ENCODE measurements at regions not wholly inside any gene's neighbourhood (a gene's known extent, or its start where the extent isn't known, plus 50 kb on each side); places are given as distances from the start of the nearest gene placed in this dataset.
"Not testable (repeated sequence)": the region's sequence is repeated elsewhere in the genome, so short reads cannot be mapped to it uniquely, and the experiment has no call there.

- no peak for DNase-seq
- Histone ChIP-seq H3K9ac (ENCODE audit: extremely low read depth, low read length, poor library complexity, severe bottlenecking) (no peak overlapping the region), H3K4me3 (ENCODE audit: low read length) (no peak overlapping the region), H3K27ac (ENCODE audit: low read depth, low read length) (no peak overlapping the region), H3K27me3 (ENCODE audit: control insufficient read depth, insufficient read depth, low read length, poor library complexity, severe bottlenecking) (no peaks in the 10 kb centered on the region), H3K4me1 (ENCODE audit: control insufficient read depth, insufficient read depth, low read length) (no peaks in the 10 kb centered on the region), H3K36me3 (ENCODE audit: control insufficient read depth, insufficient read depth, low read length) (no peaks in the 10 kb centered on the region), H3K9me3 (ENCODE audit: control insufficient read depth, low read length) (peaks cover 48% of the 10 kb centered on the region)
- Mint-ChIP-seq H3K9me3 (peaks cover 61% of the 10 kb centered on the region), H3K36me3 (ENCODE audit: low read depth) (peaks cover 10% of the 10 kb centered on the region), H3K4me1 (no peaks in the 10 kb centered on the region), H3K4me3 (no peak overlapping the region), H3K27me3 (ENCODE audit: insufficient read depth) (no peaks in the 10 kb centered on the region), H3K27ac (no peak overlapping the region)
- 84 to 88% methylated on average over 15 to 22 of the region's 22 CpGs for WGBS, 2 experiments (ENCODE audit: insufficient coverage in 1 of 2, insufficient read length in 1 of 2)
- no peak for TF ChIP-seq CTCF (conservative IDR thresholded peaks at IDR 0.05)
Measured at GRCh38 chr1:125066385-125066784, 3881.6 kb downstream of the SRGAP2C start.

GRCh38 chr1:125066849-125067248 is 3882.1 kb downstream of the SRGAP2C start:
- H3K36me3 Mint-ChIP-seq (ENCODE audit: low read depth); H3K4me3 Mint-ChIP-seq; H3K27ac Mint-ChIP-seq; H3K27ac ChIP-seq (ENCODE audit: low read depth, low read length); DNase-seq; H3K9ac ChIP-seq (ENCODE audit: extremely low read depth, low read length, poor library complexity, severe bottlenecking); H3K27me3 ChIP-seq (ENCODE audit: control insufficient read depth, insufficient read depth, low read length, poor library complexity, severe bottlenecking); H3K4me1 Mint-ChIP-seq; H3K36me3 ChIP-seq (ENCODE audit: control insufficient read depth, insufficient read depth, low read length); H3K4me1 ChIP-seq (ENCODE audit: control insufficient read depth, insufficient read depth, low read length); H3K27me3 Mint-ChIP-seq (ENCODE audit: insufficient read depth); H3K4me3 ChIP-seq (ENCODE audit: low read length): not testable (repeated sequence)
- H3K9me3 Mint-ChIP-seq: peaks cover 66% of the 10 kb centered on the region
- peaks cover 53% of the 10 kb centered on the region for H3K9me3 ChIP-seq (ENCODE audit: control insufficient read depth, low read length)
- WGBS, 2 experiments (ENCODE audit: insufficient coverage in 1 of 2, insufficient read length in 1 of 2): 78 to 95% methylated on average over 3 to 6 of the region's 13 CpGs

- H3K27me3 ChIP-seq (ENCODE audit: control insufficient read depth, insufficient read depth, low read length, poor library complexity, severe bottlenecking): no peaks in the 10 kb centered on the region
- Mint-ChIP-seq H3K27ac (no peak overlapping the region), H3K4me3 (no peak overlapping the region), H3K27me3 (ENCODE audit: insufficient read depth) (no peaks in the 10 kb centered on the region), H3K4me1 (no peaks in the 10 kb centered on the region), H3K36me3 (ENCODE audit: low read depth) (peaks cover 37% of the 10 kb centered on the region), H3K9me3 (peaks cover 92% of the 10 kb centered on the region)
- no peak for DNase-seq
- 77 to 79% methylated on average over 18 of the region's 18 CpGs for WGBS, 2 experiments (ENCODE audit: insufficient coverage in 1 of 2, insufficient read length in 1 of 2)
- H3K4me3 ChIP-seq (ENCODE audit: low read length): peak overlapping the region; percentile 65
- peaks cover 76% of the 10 kb centered on the region for H3K9me3 ChIP-seq (ENCODE audit: control insufficient read depth, low read length)
- no peak overlapping the region for H3K9ac ChIP-seq (ENCODE audit: extremely low read depth, low read length, poor library complexity, severe bottlenecking)
- H3K27ac ChIP-seq (ENCODE audit: low read depth, low read length): no peak overlapping the region
- TF ChIP-seq CTCF (conservative IDR thresholded peaks at IDR 0.05): no peak
- H3K4me1 ChIP-seq (ENCODE audit: control insufficient read depth, insufficient read depth, low read length): no peaks in the 10 kb centered on the region
- no peaks in the 10 kb centered on the region for H3K36me3 ChIP-seq (ENCODE audit: control insufficient read depth, insufficient read depth, low read length)
Measured at GRCh38 chr1:125080077-125080476, 3895.3 kb downstream of the SRGAP2C start.

Data from endodermal cell (in vitro differentiated cells).